IPS DF 6.9 (cell line): ENCODE measurements at regions not wholly inside any gene's neighbourhood (a gene's known extent, or its start where the extent isn't known, plus 50 kb on each side); places are given as distances from the start of the nearest gene placed in this dataset.
"Not testable (repeated sequence)": the region's sequence is repeated elsewhere in the genome, so short reads cannot be mapped to it uniquely, and the experiment has no call there.

Source experiments
- DNase-seq: peaks from one replicate; pipeline ENCODE4 v3.0.0-alpha.2; 2013; ENCODE audit warnings: low read depth, low spot score
- H3K27ac ChIP-seq: one replicate; pipeline ENCODE4 v1.5.1; 2013; ENCODE audit warnings: low read length, control low read depth
- H3K27me3 ChIP-seq: 2 replicates; pipeline ENCODE4 v1.6.1; 2013; ENCODE audit warnings: mild to moderate bottlenecking, low read length; ENCODE audit not compliant: control insufficient read depth, insufficient read depth
- H3K36me3 ChIP-seq: 2 replicates; pipeline ENCODE4 v1.6.1; 2013; ENCODE audit warnings: low read length; ENCODE audit not compliant: control insufficient read depth, insufficient read depth
- H3K4me1 ChIP-seq: 2 replicates; pipeline ENCODE4 v1.6.1; 2013; ENCODE audit warnings: low read length; ENCODE audit not compliant: control insufficient read depth, insufficient read depth
- H3K4me3 ChIP-seq: 2 replicates; pipeline ENCODE4 v1.5.1; 2013; ENCODE audit warnings: mild to moderate bottlenecking, low read length
- H3K9me3 ChIP-seq: 2 replicates; pipeline ENCODE4 v1.6.1; 2013; ENCODE audit warnings: low read length, inconsistent platforms; ENCODE audit not compliant: control insufficient read depth, insufficient read depth
- WGBS: extraction: QIAGEN DNeasy Blood & Tissue Kit; methylation state at CpG from one replicate; pipeline ENCODE4 v1.1.7; 2013; ENCODE audit warnings: mixed read lengths, missing lambda C conversion rate; ENCODE audit not compliant: insufficient read length, insufficient coverage; 5-methylcytosine and 5-hydroxymethylcytosine counted together

DNA sequence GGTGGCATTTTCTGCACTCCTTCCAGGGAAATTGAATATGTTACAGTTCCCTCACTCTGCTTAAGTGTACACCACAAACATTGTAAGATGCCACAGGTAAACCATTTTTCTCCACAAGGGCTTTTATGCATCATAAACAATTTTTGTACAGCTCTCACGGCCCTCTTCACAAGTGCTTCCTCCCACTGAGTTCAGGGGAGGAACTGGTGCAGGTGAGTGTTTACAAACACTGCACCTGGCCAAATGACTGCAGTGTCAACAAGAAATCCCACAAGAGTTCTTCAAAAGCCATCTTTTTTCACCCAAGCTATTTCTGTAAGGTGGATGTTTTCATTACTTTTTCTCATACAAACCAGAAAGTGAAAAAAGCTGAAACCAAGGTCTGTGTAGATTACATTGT, 973.2 kb downstream of the AACS start:
- WGBS = no CpG with 5 or more reads among the region's 1 CpG
- Histone ChIP-seq H3K4me3 (no peak overlapping the region), H3K27me3 (no peaks in the 10 kb centered on the region), H3K4me1 (no peaks in the 10 kb centered on the region), H3K27ac (no peak overlapping the region), H3K9me3 (peaks cover 1% of the 10 kb centered on the region), H3K36me3 (no peaks in the 10 kb centered on the region)
- no peak for DNase-seq

- Histone ChIP-seq H3K4me3 (no peak overlapping the region), H3K36me3 (no peaks in the 10 kb centered on the region), H3K27me3 (no peaks in the 10 kb centered on the region), H3K4me1 (no peaks in the 10 kb centered on the region), H3K9me3 (peaks cover 1% of the 10 kb centered on the region), H3K27ac (no peak overlapping the region)
- WGBS = no CpG with 5 or more reads among the region's 5 CpGs
- no peak for DNase-seq
Measured at GRCh38 chr12:126040307-126040706, 975.1 kb downstream of the AACS start.

- Histone ChIP-seq H3K4me3 (no peak overlapping the region), H3K27me3 (no peaks in the 10 kb centered on the region), H3K9me3 (peaks cover 1% of the 10 kb centered on the region), H3K4me1 (no peaks in the 10 kb centered on the region), H3K27ac (no peak overlapping the region), H3K36me3 (no peaks in the 10 kb centered on the region)
- DNase-seq = no peak
- no CpG with 5 or more reads among the region's 5 CpGs for WGBS
Measured at GRCh38 chr12:126042286-126042685, 977.1 kb downstream of the AACS start.

DNA sequence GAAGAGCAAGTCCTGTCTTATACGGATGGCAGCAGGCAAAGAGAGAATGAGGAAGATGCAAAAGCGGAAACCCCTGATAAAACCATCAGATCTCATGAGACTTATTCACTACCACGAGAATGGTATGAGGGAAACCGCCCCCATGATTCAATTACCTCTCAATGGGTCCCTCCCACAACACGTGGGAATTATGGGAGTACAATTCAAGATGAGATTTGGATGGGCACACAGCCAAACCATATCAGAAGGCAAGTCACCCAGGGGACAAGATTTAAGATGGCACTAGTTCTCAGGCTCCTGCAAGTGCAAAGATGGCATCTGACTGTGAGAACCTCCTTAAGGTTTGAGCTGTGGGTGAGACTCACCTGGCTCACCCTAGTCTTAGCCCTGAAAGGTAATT, 984.3 kb downstream of the AACS start:
- not testable (repeated sequence) for H3K4me3 ChIP-seq, DNase-seq, H3K27me3 ChIP-seq, H3K4me1 ChIP-seq, H3K27ac ChIP-seq, H3K9me3 ChIP-seq, H3K36me3 ChIP-seq
- WGBS = no CpG with 5 or more reads among the region's 5 CpGs

- Histone ChIP-seq H3K36me3 (no peaks in the 10 kb centered on the region), H3K27me3 (no peaks in the 10 kb centered on the region), H3K27ac (no peak overlapping the region), H3K4me1 (no peaks in the 10 kb centered on the region), H3K9me3 (peaks cover 3% of the 10 kb centered on the region; the same call in 1 of the 2 replicates), H3K4me3 (no peak overlapping the region)
- no CpG with 5 or more reads among the region's 6 CpGs for WGBS
- DNase-seq = no peak
Measured at GRCh38 chr12:126051611-126052107, 986.4 kb downstream of the AACS start.

GRCh38 chr12:126055521-126055920, 990.3 kb downstream of the AACS start:
- Histone ChIP-seq H3K4me1 (no peaks in the 10 kb centered on the region), H3K36me3 (no peaks in the 10 kb centered on the region), H3K4me3 (no peak overlapping the region), H3K9me3 (peaks cover 3% of the 10 kb centered on the region; the same call in 1 of the 2 replicates), H3K27me3 (no peaks in the 10 kb centered on the region), H3K27ac (no peak overlapping the region)
- no CpG with 5 or more reads among the region's 4 CpGs for WGBS
- no peak for DNase-seq

DNA sequence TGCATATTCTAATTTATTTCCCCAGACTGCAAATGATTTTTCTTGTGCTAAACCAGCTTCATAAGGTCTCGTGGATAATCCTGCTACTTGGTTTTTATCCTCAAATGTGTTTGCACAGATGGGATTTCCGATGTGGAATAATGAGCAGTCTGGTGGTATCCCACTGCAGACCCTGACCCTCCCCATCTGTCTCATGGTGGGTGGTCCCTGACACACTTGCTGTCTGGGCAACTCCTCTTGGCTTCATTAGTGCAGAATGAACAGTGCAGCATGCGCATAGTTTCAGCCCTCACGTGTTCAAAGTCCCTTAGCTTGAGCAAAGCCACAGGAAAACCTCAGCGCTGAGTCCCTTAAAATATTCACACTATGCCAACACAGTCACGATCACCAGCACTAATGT, 996.5 kb downstream of the AACS start:
- Histone ChIP-seq H3K36me3 (no peaks in the 10 kb centered on the region), H3K4me3 (no peak overlapping the region), H3K4me1 (no peaks in the 10 kb centered on the region), H3K9me3 (no peaks in the 10 kb centered on the region), H3K27me3 (no peaks in the 10 kb centered on the region), H3K27ac (no peak overlapping the region)
- DNase-seq = no peak
- no CpG with 5 or more reads among the region's 6 CpGs for WGBS

GRCh38 chr12:126064028-126064427, 998.8 kb downstream of the AACS start:
- H3K27me3 ChIP-seq = no peaks in the 10 kb centered on the region
- no peak overlapping the region for H3K27ac ChIP-seq
- H3K36me3 ChIP-seq = no peaks in the 10 kb centered on the region
- no peaks in the 10 kb centered on the region for H3K9me3 ChIP-seq
- H3K4me3 ChIP-seq = no peak overlapping the region
- no peak for DNase-seq
- no peaks in the 10 kb centered on the region for H3K4me1 ChIP-seq
- WGBS = no CpG with 5 or more reads among the region's 5 CpGs

GRCh38 chr12:126067626-126068329, 1002.5 kb downstream of the AACS start:
- Histone ChIP-seq H3K36me3 (no peaks in the 10 kb centered on the region), H3K4me3 (no peak overlapping the region), H3K4me1 (no peaks in the 10 kb centered on the region), H3K9me3 (no peaks in the 10 kb centered on the region), H3K27me3 (no peaks in the 10 kb centered on the region), H3K27ac (no peak overlapping the region)
- WGBS = no CpG with 5 or more reads among the region's 3 CpGs
- DNase-seq = no peak

- no peaks in the 10 kb centered on the region for H3K36me3 ChIP-seq
- H3K27me3 ChIP-seq = no peaks in the 10 kb centered on the region
- H3K9me3 ChIP-seq = no peaks in the 10 kb centered on the region
- WGBS = no CpG with 5 or more reads among the region's 4 CpGs
- H3K4me3 ChIP-seq = no peak overlapping the region
- peak; percentile 76 for DNase-seq
- H3K27ac ChIP-seq = no peak overlapping the region
- no peaks in the 10 kb centered on the region for H3K4me1 ChIP-seq
Measured at GRCh38 chr12:126069549-126070165, 1004.4 kb downstream of the AACS start.

GRCh38 chr12:126076515-126076914, 1011.3 kb downstream of the AACS start:
- Histone ChIP-seq H3K27ac (no peak overlapping the region), H3K27me3 (no peaks in the 10 kb centered on the region), H3K4me1 (no peaks in the 10 kb centered on the region), H3K36me3 (no peaks in the 10 kb centered on the region), H3K9me3 (no peaks in the 10 kb centered on the region), H3K4me3 (no peak overlapping the region)
- no CpG with 5 or more reads among the region's 1 CpG for WGBS
- no peak for DNase-seq
